Iris pigment epithelial cell (primary cell): ENCODE measurements at regions not wholly inside any gene's neighbourhood (a gene's known extent, or its start where the extent isn't known, plus 50 kb on each side); places are given as distances from the start of the nearest gene placed in this dataset.

ENCODE experiments used
- DNase-seq: peaks from one replicate; pipeline ENCODE4 v3.0.0-alpha.2; 2011; ENCODE audit warnings: low read depth

GRCh38 chr18:41621177-41621576, 333.9 kb upstream of the PIK3C3 start:
- no peak for DNase-seq

GRCh38 chr18:41618147-41618546, 336.9 kb upstream of the PIK3C3 start:
- no peak for DNase-seq

GRCh38 chr18:41617647-41618046, 337.4 kb upstream of the PIK3C3 start:
- no peak for DNase-seq

GRCh38 chr18:41613003-41613609, 341.9 kb upstream of the PIK3C3 start:
- no peak for DNase-seq

DNA sequence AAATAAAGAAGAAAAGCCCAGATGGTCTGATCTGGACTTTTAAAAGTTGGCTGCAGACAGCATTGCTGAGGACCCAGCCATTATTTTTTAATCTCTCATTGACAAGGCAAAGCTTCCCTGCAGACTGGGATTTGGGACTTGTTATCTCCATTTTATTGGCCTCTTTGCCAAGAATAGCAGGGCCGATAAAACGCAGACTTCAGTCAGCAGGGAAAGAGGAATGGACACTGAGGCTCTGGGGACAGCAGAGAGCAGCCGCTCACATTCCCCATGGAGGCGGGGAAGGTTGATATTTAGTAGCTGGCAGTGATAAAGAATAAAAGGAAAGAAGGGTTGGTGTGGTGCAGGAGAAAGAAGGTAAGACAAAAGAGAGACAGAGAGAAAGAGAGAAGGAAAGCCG, 350.1 kb upstream of the PIK3C3 start:
- DNase-seq: no peak

DNA sequence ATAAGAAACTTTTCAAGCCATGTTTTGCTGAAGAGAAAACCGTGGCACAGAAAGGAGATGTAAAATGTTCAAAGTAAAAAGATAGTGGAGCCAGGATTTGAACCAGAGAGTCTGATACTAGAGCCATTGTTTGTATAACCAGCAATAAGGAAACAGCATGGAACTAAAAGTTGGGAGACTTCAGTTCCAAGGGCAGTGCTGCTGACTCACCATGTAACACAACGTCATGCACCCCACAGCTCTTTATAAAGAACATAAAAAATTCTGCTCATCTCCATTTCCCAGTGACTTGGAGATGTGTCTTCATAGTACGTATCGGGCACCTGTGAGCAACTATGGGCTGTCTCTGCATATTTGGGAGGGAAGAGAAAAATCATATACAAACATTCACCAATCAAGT, 353.0 kb upstream of the PIK3C3 start:
- DNase-seq: no peak

- DNase-seq: no peak
These were observed 354.2 kb upstream of the PIK3C3 start for GRCh38 chr18:41600693-41601391.

DNA sequence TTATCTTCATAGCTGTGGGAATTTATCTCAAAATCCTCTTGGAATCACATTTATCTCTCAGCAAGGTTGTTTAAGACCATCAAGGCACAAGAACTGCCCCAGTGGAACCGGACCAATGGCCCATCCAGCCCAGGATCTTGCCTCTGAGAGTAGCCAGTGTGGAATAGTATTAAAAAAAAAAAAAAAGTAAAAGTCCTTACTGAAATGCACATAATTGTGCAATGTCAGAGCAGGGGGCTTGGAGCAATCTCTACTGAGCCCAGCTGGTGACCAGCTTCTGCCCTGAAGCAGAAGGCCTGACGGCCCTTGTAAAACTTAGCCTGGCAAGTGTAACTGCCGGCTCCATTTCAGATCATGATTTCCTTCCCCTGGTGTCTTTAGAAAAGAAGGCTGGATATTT, 355.6 kb upstream of the PIK3C3 start:
- no peak for DNase-seq

DNA sequence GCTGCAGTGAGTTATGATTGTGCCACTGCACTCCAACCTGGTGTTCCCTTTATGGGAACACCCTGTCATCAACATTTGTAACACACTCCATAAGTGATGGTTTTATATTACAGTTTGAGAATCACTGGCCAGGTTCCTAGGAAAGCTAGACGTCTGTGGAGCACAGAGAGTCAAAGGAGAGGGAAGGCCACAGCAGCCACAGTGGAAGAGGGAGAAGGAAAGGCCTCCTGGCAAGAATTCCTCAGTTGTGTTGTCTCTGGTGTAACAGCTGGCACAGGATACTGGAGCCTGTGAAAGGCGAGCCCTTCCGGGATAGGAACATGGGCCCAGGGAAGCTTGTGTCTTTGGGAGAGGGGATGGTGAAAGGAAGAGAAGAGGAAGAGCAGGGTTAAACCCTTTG, 360.5 kb upstream of the PIK3C3 start:
- no peak for DNase-seq

- DNase-seq: peak; percentile 31
These were observed 361.8 kb upstream of the PIK3C3 start for GRCh38 chr18:41593171-41593675.

GRCh38 chr18:41587976-41588375, 367.1 kb upstream of the PIK3C3 start:
- no peak for DNase-seq

DNA sequence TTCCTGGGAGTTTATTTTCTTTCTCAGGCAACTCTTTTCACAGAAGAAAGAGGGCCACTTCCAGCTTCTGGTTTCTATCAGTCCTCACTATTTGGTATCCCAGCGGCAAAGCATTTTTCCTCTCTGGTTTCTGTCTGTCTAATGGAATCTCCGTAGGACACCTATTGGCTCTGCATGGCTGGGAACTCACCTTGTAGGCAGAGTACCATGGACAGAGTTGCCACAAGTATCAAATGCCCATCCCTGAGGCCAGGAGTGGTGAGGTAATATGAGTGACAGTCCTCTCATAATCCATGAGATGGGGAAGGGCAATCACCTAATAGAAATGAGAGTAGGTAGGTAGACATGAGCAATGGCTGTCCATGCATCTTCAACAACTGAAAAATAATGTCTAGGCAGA, 369.5 kb upstream of the PIK3C3 start:
- DNase-seq: no peak

GRCh38 chr18:41579185-41579584, 375.8 kb upstream of the PIK3C3 start:
- no peak for DNase-seq

- no peak for DNase-seq
These were observed 377.5 kb upstream of the PIK3C3 start for GRCh38 chr18:41577529-41577928.

DNA sequence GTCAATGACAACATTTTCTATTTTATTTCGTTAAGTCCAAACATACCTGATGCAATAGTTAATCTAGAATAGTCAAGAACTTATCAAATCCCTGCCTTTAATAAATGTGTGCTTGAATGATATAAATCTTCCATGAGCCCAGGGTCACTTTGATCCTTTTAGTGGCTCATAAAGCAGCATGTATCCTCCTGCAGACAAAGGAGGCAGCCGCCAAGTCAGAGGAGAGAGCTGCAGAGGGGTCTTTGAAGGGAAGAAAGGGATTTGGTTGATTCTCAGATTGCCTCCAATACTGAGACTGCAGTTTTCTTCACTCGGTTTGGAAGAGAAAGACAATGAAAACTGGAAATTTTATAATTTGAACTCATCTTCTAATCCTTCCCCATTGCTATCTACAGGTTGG, 378.4 kb upstream of the PIK3C3 start:
- no peak for DNase-seq

DNA sequence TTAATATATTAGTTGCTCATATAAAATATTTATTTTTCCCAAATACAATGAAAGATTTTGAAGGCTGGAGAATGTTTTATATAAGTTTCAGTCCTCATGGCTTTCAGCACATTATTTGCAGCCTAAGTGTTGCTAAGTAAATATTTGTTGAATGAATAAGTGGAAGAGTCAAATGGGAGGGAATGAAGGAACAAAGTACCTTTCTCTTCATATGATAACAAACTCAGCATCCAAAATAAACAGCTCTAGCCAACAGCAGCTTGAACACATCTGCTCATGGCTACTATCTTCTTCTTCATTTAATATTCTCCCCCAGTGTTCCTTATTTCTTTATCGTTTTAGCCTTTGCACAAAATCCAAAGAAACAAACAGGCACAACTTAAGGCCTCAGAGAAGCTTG, 385.2 kb upstream of the PIK3C3 start:
- DNase-seq: no peak

- DNase-seq: no peak
These were observed 393.1 kb upstream of the PIK3C3 start for GRCh38 chr18:41561961-41562360.

- no peak for DNase-seq
These were observed 396.3 kb upstream of the PIK3C3 start for GRCh38 chr18:41558715-41559114.

- no peak for DNase-seq
These were observed 401.3 kb upstream of the PIK3C3 start for GRCh38 chr18:41553716-41554115.

- DNase-seq: no peak
These were observed 406.3 kb upstream of the PIK3C3 start for GRCh38 chr18:41548521-41549260.

DNA sequence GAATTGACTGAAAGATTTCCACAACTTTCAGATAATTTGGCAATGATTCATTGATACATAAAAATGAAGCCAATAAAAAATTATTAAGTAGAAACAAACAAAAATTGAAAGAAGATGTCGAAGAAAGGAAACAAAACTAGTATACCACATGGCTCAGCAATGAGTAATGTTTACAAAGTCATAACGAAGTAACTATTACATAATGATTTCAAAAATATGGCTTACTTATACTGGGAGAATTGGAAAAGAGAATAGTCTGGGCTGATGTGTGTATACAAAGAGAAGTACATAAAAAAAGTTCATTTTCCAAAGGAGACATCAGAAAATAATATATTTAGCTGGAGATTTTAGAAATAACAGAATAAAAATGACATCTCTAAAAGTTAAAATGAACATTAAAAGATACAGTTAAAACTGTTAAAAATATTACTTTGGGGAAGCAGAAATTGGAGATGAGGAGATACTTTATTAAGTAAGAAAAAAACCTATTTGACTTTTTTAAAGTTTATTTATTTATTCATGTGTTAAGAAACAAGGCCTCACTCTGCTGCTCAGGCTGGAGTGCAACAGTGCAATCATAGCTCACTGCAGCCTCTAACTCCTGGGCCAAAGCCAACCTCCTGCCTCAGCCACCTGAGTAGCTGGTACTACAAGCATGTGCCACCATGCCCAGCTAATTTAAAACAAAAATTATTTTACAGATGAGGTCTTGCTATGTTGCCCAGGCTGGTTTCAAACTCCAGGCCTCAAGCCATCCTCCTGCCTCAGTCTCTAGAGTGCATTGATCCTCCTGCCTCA, 409.7 kb upstream of the PIK3C3 start:
- DNase-seq: no peak

- DNase-seq: no peak
These were observed 411.2 kb upstream of the PIK3C3 start for GRCh38 chr18:41543815-41544214.
